ENCODE measurements at regions not wholly inside any gene's neighbourhood (a gene's known extent, or its start where the extent isn't known, plus 50 kb on each side); places are given as distances from the start of the nearest gene placed in this dataset.
"Not testable (repeated sequence)": the region's sequence is repeated elsewhere in the genome, so short reads cannot be mapped to it uniquely, and the experiment has no call there.

DNA sequence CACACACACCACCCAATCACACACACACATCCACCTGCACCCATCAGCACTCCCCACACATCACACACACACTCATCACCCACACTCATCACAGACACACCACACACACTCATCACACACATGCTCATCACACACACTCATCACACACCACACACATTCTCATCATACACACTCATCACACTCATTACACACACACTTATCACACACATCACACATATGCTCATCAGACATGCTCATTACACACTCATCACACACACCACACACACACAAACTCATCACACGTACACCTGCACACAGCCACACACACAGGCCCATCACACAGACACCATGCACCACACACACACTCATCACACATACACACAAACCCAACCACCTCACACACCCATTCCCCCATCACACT lies 107.5 kb upstream of the C14orf180 start:
- DNase-seq, result no peak

DNA sequence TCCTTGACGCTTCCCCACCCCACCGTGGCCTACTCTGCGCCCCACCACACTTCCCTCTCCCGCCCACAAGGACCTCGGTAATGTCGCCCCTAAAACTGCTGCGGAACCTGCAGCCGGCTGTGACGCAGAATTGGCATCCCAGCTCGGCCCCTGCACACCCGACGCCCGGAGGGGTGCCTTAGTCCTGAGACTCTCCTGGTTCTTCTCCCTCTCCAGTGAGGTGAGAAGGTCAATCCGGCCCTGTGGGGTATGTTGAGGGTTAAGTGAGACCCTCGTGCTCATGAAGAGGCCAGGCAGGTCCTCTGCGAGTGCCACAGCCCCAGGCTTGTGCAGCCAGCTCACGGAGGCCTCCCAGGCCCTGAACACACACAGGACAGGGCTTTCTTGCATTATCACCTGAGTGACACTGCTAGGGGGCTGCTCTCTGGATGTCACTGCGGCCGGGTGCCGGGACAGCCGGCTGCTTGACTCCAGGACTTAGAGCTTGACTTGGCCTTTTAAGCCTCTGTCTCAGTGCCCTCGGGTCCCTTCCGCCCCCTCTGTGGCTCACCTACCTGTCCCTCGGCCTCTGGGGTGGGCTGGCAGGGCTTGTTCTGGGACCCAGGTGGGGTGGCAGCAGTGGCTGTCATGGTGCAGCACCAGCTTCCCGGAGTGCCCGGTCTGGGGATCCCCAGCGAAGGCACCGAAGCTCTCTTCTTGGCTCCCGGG lies 106.9 kb upstream of the C14orf180 start:
- DNase-seq, result no peak

DNA sequence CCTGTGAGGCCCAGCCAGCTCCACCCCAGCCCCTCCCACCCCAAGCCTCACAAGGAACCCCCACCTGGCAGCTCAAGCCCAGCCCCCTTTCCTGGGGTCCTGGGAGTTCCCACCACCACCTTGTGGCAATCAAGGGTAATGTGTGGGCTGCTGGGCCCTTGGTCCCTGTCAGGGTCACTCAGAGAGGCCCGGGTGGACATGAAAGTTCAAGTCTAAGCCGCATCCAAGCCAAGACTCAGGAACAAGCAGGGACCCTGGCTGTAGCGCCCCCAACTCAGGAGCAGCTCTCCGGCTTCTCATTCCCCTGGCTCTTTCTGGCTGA lies 106.4 kb upstream of the C14orf180 start:
- no peak for DNase-seq

DNA sequence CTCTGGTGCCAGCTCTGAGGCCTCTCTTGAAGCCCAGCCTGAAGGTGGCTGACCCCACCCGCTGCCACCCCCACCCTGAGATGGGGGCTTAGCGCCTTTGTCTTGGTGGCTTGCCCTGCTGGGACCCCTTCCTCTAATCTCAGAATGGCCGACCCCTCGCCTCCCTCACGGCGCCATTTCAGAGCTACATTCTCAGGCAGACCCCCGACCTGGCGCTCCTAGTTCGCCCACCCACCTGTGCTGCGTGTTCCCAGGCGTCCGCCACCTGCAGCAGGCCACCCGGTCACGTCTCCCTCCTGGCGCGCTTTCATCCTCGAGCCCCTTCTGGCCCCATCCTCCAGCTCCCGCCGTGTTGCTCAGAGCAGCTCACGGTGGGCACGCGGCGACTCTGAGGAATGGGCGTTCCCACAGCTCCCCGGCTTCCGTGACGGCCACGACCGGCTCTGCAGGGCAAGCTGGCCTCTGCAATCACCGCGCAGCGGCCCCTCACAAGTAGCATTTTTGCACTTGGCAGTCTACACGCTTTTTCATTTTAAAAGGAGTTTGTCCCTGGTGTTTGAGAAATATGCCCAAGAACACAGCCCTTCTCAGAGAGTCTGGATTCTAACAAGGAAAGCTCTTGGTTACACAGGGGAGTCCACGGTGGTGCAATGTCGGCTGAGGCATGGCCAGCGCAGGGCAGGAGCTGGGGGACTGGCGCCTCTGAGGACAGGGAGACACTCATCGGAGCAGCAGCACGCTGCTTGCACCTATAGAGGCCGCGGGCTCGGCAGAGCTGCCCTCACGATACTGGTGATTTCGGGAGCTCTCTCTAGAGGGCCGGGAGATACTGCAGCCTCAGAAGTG lies 105.7 kb upstream of the C14orf180 start:
- no peak for DNase-seq

DNA sequence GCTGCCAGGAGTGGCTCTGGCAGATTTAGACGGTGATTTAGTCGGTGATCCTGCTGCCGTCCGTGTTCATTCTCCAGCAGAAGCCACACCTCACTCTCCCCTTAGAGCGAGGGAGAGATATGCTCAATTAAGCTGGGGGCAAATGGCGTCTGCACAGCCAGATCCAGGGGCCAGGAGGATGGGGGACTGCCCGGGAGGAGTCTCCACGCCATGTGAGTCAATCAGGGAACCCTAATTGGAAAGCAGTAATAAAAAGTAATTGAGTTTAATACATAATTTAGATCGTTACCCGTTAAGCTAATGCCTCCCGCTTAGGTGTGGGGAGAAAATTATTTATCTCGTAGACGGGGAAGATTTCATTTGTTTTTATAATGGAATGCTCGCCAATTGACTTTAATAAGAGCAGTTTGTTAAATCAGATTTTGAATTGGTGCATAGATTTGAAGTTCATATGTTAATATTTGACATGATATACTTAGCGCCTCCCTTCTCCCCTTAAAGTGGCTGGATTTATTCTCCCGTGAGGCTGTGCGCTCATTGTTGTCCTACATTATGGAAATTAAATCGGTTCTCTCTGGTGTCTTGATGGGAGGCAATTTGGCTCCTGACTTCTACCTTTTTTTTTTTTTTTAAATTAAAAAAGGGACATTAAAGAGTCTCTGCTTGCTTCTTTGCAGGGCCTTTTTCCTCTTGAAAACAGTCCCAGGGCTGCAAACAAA lies 104.9 kb upstream of the C14orf180 start:
- no peak for DNase-seq

DNA sequence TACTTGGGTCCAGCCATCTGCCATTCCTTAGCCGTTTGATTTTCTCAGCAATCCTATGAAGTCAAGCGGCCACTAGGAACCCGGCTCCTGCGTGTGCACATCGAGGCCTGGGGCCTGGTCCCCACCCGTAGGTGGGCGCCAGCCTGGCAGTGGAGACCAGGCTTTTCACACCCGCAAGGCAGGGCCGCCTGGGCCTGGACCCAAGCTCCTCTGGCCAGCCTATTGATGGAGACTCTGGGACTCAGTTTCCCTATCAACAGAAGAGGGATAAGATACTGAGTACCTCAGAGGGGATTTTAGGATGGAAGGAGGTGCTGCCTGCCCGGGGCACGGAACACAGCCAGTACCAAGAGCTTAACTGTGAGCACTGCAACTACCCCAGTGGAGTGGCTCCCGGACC lies 104.3 kb upstream of the C14orf180 start:
- DNase-seq, result no peak

DNA sequence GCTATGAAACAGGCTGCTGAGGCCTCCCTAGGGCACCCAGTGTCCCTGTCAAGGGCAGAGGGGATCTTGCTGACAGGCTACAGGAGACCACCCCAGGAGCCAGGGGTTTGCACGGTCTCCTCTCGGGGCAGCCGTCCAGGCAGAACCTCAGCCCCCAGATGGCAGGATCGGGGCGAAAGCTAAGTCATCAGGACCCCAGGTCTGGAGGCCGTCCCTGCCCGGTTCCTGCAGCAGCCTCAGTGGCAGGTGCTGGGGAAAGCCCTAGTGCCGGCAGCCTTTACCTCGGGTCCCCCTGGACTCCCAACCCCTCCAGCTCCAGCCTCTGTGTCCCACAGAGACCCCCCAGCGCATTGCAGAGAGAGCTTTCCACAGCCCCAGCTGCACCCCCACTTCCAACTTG lies 103.8 kb upstream of the C14orf180 start:
- no peak for DNase-seq

DNA sequence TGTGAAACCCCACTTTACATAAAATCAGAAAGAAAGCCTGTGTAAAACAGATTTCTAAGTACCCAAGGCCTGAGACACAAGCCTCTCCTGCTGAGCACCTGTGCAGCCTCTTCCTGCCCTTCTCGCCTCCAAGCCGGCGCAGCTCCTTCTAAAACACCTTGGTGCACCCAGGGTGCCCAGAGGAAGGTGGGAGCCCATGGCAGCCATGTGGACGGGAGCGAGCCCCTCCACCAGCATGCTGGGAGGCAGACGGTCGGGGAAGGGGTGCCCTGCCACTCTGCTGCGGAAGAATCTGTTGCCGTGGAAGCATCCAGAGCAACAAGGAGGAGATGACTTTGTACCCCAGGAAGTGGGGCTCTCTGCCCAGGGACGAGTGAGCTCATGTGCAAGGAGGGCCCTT lies 103.1 kb upstream of the C14orf180 start:
- DNase-seq, result no peak

DNA sequence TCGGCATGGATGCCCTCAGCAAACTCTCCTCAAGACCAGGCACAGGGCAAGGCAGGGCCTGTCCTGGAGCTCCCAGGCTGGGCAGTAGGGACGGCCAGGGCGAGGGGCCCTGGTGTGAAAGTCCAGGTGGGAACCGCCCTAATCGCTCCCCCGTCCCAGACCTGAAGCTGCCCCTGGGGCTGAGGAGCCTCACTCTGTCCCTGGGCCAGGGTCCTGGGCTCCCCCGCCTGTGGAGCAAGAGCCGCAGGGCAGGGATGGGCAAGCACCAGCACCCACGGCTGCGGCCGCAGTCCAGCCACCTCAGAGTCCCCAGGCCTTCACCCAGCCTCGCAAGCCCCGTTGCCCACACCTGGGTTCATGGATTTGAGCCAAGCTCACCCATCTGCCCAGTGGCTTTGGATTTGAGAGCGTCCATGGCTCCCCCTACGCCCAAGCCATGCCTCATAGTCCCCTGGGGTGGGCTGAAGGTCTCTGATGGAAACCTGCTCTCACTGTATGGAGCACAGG lies 102.4 kb upstream of the C14orf180 start:
- DNase-seq, result no peak

DNA sequence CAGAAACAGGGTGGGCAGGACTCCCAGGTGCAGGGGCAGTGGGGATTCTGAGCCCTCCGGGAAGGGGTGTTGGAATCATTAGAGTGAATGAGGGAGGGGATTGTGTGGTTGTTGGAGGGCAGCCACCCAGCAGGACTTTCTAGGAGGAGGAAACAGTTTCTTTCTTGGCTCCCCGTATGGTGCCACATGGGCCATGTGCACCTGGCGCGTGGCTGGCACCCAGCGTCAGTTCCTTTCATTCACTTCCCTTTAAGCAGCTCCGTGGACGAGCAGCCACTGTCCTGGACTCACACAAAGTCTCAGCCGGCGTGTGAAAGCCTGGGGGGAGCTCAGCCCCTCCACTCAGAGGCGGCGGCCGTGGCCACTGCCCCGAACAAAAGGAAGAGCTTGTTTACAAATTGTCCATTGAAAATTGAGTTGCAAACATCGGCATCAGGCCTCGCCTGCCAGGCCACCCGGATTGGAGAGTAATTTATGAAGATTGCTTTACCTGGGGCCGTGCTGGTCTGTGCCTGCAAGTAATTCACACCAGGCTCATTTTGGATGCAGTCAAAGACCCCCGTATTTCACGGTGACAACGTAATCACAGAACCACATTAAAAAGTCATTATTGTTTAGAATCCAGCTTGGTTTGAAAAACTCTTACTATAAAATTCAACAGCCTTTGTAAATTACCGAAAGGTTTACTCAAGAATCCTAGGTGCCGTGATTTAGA lies 101.7 kb upstream of the C14orf180 start:
- no peak for DNase-seq

DNA sequence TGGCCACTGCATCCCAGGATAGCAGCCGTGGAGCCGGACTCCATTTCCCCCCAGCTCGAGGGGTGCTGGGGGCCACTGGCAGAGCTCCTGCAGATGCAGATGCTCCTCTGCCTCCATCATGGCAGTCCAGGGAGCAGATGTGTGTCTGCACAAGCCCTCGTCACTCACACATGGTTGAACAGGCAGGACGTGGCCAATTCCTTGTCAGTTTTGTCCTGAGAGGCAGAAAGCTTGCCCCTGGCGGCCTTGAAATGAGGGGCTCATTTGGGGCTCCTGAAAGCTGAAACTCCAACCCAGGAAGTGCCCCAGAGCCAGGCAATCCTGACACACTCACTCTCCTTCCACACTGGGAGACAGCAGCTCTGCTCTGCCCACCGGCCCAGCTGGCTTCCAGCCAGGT lies 100.9 kb upstream of the C14orf180 start:
- DNase-seq, result no peak

DNA sequence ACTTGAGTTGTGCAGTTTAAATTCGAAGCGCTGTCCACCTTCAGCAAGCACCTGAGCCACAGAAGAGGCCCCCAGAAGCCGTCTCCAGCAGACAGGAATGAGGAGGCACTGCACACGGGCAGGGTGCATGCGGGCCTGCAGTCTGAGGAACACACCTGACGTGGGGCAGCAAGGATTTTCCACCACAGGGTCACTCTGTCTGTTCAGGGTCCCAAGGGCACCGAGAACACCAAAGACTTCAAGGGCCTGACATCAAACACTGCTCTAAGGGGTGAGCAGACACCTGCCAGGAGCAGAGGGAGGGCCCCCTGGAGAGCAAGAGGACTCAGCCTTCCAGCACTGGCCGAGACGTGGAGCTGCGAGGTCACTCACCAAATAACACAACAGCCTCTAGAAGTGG lies 99.7 kb upstream of the C14orf180 start:
- DNase-seq, result no peak

DNA sequence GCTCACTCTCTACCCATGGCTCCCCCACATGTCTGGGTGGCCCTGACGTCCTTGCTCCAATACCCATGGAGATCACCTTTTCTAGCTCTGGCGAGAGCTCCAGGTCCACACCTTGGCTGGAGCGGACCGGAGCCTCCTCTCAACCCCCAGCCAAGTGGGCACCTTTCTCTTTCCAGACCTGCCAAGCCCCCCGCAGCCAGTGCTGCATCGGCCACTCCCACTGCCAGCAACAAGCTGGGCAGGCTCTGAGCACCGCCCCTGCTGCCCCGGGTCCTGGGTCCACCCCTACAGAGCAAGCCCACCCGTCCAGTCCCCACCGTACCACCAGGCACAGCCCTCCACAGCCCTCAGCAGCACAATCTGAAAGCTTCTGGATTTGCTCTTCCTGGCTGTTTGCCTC lies 98.2 kb upstream of the C14orf180 start:
- DNase-seq, result no peak

DNA sequence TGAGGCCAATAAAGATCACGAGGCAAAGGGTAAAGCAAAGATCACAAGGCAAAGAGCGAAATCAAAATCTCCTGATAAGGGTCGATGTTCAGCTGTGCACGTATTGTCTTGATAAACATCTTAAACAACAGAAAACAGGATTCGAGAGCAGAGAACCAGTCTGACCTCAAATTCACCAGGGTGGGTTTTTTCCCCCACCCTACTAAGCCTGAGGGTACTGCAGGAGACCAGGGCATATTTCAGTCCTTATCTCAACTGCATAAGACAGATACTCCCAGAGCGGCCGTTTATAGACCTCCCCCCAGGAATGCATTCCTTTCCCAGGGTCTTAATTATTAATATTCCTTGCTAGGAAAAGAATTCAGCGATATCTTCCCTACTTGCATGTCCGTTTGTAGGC lies 97.5 kb upstream of the C14orf180 start:
- not testable (repeated sequence) for DNase-seq

DNA sequence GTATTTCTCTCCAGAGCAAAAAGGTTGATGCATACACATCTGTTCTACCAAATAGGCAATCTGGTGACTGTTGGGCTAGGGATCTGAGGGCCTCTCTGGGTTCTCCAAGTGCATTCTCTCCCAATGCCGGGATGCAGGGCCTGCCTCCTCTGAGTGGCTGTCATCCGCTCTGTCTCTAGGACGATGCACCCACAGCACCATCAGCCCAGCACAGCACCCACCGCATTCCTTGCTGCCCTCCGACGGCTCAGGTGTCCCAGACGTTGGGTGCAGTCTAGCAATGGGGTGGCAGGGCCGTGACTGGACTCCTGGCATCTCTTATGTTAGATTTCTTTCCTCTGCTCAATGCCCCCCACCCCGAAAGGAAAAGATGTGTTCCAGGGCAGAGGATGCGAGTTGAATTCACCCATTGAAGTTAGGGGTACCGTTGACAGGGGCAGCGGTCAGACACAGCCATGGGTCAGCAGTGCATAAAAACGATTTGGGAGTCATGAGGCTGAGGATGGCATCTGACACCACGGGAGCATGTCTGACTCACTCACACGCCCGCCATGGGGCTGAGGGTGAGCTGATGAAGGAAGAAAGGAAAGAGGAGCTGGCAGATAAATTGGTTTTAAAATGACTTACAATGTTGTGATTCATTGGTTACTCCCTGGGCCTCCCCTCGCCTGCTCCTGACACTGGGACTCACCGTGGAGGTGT lies 93.2 kb upstream of the C14orf180 start:
- DNase-seq, result no peak

DNA sequence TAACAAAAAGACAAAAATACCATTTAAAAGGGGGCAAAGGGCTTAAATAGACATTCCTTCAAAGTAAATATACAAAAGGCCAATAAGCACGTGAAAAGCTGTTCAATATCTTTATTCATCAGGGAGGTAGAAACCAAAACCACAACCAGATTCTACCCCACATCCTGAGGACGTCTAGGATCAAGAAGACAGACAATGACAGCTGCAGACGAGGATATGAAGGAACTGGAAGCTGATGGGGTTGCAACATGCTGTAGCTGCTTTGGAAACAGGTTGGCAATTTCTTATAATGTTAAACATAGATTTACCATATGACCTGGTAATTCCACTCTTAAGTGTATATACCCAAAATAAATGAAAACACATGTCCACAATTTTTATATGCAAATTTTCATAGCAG lies 85.1 kb upstream of the C14orf180 start:
- no peak for DNase-seq

DNA sequence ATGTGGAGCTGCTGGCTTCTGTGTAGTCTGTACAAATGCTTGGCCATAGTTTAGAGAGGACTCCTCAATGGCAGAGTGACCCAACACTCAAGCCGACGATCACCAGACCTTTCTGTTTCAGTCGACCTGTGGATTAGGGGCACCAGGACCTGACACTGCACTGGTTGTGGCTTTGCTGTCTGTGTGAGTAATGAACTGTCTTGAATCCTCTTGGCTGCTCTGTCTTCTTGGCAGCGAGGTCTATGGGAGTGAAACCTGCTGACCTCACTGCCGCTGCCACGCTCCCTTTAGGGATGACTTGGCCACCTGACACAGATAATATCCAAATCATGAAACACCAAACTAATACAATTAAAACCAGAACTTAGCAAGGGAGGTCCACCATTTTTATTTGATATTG lies 83.5 kb upstream of the C14orf180 start:
- no peak for DNase-seq

DNA sequence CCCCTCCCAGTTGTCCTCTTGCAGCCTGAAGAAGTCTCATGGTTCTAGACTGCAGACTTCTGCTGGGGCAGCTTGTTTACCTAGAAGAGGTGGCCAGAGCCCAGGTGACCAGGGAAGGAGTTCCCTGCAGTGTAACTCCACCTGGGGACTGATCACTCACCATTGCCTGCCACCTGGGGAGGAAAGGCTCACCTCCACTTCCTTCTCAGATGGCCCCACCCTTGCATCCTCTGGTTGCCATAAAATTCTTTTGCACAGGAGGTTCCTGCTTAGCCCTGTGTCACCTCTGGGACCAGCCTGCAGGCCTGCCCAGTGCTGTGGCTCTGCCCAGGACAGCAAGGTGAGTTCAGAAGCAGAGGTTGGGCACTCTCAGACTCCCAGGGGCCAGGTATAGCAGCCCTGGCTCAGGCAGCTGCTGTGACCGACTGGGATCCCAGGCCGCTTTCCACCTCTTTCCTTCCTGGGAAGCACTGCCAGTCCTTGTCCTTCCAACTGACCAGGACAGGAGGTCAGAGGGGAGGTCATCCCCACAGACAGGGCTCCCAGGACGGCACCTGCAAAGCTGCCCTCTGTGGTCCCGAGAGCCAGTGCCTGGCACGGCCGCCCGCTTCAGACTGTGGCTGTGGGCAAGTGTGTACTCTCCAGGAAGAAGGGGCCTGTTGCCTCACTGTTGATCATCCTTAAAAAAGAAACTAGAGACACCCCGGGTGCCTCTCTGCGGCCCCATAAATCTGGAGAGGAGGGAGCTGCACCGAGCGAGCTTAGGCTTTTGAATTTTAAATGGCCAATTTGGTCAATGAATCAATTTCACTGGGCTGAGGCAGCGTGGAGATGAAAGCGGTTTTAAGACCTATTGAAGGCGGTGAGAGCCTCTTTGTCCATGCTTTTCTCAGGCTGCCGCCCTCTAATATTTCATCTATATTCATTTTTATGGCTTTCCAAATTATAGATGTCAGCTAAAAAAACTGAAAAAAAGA lies 79.5 kb upstream of the C14orf180 start:
- no peak for DNase-seq

DNA sequence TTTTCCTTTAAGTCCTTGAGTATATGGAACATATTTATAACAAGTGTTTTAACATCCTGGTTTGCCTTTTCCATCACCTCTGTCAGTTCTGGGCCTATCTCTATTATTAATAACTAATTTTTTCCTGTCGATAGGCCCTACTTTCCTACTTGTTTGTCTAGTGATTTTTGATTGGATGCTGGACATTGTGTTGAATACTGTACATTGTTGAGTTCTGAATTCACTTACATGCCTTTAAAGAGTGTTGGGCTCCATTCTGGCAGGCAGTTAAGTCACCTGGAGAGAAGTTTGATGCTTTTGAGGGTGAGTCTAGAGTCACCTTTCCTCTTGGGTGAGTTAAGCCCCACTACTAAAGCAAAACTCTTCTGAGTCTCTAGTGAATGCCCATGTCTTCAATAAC lies 77.5 kb upstream of the C14orf180 start:
- DNase-seq, result no peak

DNA sequence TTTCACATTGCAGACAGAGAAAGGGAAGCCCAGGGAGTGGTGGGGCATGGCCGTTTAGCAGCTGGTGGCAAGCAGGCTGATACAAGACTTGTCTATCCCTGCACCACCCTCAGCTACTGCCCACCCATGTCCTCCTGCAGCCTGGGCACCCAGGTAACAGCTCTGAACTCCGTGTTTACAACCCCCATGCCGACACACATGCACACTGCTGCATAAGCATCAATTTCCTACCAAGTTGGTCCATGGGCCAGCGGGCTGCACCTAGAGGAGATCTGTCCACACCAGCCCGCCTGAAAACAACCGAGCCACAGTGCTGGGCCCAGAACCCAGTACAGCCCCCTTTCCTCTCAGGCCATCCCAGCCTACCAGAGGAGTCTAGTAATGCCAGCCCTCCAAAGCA lies 75.9 kb upstream of the C14orf180 start:
- DNase-seq, result no peak

DNA sequence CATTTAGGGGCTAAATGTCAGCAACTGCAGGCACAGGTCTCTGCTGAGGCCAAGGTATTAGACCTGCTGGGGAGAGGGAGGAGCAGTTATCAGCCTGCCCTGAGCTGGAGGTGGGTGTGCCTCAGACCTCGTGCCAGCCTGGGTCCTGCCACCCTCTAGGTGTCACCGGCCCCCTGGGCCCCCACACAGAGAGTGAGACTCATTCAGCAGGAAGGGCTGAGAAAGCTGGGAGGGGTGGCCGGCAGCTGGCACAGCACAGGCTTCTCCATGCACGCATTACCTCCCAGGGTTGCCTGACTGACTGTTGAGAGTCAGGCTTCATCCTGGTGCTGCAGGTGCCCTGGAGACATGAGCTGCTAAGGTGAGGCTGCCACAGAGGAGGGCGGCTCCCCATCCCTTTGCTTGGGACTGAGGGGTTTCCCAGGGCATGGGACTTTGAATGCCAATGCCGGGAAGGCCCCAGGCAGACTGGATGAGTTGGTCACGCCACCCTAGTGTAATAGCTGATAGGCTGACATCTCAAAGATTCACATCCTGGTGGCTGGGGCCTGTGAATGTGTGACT lies 75.3 kb upstream of the C14orf180 start:
- no peak for DNase-seq

Measured in midbrain (tissue), 1 donor.